HepG2 (cell line): ENCODE measurements at regions not wholly inside any gene's neighbourhood (a gene's known extent, or its start where the extent isn't known, plus 50 kb on each side); places are given as distances from the start of the nearest gene placed in this dataset.
A peak's percentile ranks its signal among the peaks of the same experiment; 100 is the strongest.

Source experiments
- ARID4A ChIP-seq: sonication (generic); formaldehyde crosslinking; IDR thresholded peaks from 2 replicates; pipeline ENCODE4 v1.5.0; 2020; ENCODE audit warnings: mild to moderate bottlenecking, missing genetic modification reagents, borderline replicate concordance
- GFI1 ChIP-seq: sonication (generic); formaldehyde crosslinking; IDR thresholded peaks from 2 replicates; pipeline ENCODE4 v1.5.0; 2020; ENCODE audit warnings: missing genetic modification reagents, mild to moderate bottlenecking, borderline replicate concordance
- IKZF1 ChIP-seq: fragments of 450-650 bp; IDR thresholded peaks from 2 replicates; pipeline ENCODE4 v1.7.1; 2016
- KDM4B ChIP-seq: sonication (generic); formaldehyde crosslinking; IDR thresholded peaks from 2 replicates; pipeline ENCODE4 v1.4.0; 2020; ENCODE audit warnings: missing genetic modification reagents
- MAZ ChIP-seq, 2 experiments: sonication (generic) in 1 of 2; formaldehyde crosslinking in 1 of 2; IDR thresholded peaks; 2 replicates each; pipeline versions ENCODE4 v1.5.0 to v1.6.1; 2012 to 2020; ENCODE audit warnings: low read depth in 2 of 2, mild to moderate bottlenecking in 2 of 2, borderline replicate concordance in 1 of 2, improper control_type of control experiment in 1 of 2, low read length in 1 of 2, missing genetic modification reagents in 1 of 2, moderate library complexity in 1 of 2
- MBD4 ChIP-seq: IDR thresholded peaks from 2 replicates; pipeline ENCODE4 v1.6.1; 2012; ENCODE audit warnings: low read length, inconsistent platforms, borderline replicate concordance
- PPARG ChIP-seq: conservative IDR thresholded peaks from 2 replicates; pipeline ENCODE4 v1.6.1; 2016; ENCODE audit warnings: missing biosample characterization, missing genetic modification reagents
- REPIN1 ChIP-seq: sonication (generic); formaldehyde crosslinking; IDR thresholded peaks from 2 replicates; pipeline ENCODE4 v1.8.0; 2022; ENCODE audit warnings: missing genetic modification reagents, low read depth, mild to moderate bottlenecking, borderline replicate concordance
- SMC3 ChIP-seq: IDR thresholded peaks from 2 replicates; pipeline ENCODE4 v1.6.1; 2011; ENCODE audit warnings: low read length, improper control_type of control experiment
- STAG1 ChIP-seq: sonication (generic); formaldehyde crosslinking; IDR thresholded peaks from 2 replicates; pipeline ENCODE4 v1.4.0; 2020; ENCODE audit warnings: missing genetic modification reagents
- ZBTB2 ChIP-seq: sonication (generic); formaldehyde crosslinking; IDR thresholded peaks from 2 replicates; pipeline ENCODE4 v1.8.0; 2022; ENCODE audit warnings: low read depth, missing genetic modification reagents
- ZC3H13 ChIP-seq: sonication (generic); formaldehyde crosslinking; IDR thresholded peaks from 2 replicates; pipeline ENCODE4 v1.8.1; 2023; ENCODE audit warnings: mild to moderate bottlenecking, missing genetic modification reagents, moderate library complexity
- ZNF660 ChIP-seq: sonication (generic); formaldehyde crosslinking; IDR thresholded peaks from 2 replicates; pipeline ENCODE4 v1.5.1; 2020; ENCODE audit warnings: mild to moderate bottlenecking, low read depth, missing genetic modification reagents, borderline replicate concordance
- ZNF800 ChIP-seq: sonication (generic); formaldehyde crosslinking; IDR thresholded peaks from 2 replicates; pipeline ENCODE4 v1.4.0; 2020; ENCODE audit warnings: missing genetic modification reagents

GRCh38 chr3:82496890-82497560 lies 735.6 kb upstream of the GBE1 start (continued):
- no peak for TF ChIP-seq ZBTB2
- no peak for TF ChIP-seq ZNF800 (CRISPR knock-in tag)
- TF ChIP-seq IKZF1 = no peak
- no peak for TF ChIP-seq KDM4B (CRISPR knock-in tag)
- no peak for TF ChIP-seq ARID4A (CRISPR knock-in tag)
- no peak for TF ChIP-seq ZNF660 (CRISPR knock-in tag)
- TF ChIP-seq PPARG (CRISPR knock-in tag) = no peak
- TF ChIP-seq REPIN1 = no peak
- no peak for TF ChIP-seq ZC3H13 (CRISPR knock-in tag)
- TF ChIP-seq STAG1 (CRISPR knock-in tag) = peak; percentile 61
- peak; percentile 63 for TF ChIP-seq SMC3
- no peak for TF ChIP-seq GFI1 (CRISPR knock-in tag)
- no peak for TF ChIP-seq MAZ (IDR thresholded peaks at IDR 0.05; ENCODE audit: borderline replicate concordance, low read depth, low read length)
- TF ChIP-seq MAZ (CRISPR knock-in tag; IDR thresholded peaks at IDR 0.05; ENCODE audit: low read depth) = no peak
- no peak for TF ChIP-seq MBD4
